H1 (cell line): ENCODE measurements at regions not wholly inside any gene's neighbourhood (a gene's known extent, or its start where the extent isn't known, plus 50 kb on each side); places are given as distances from the start of the nearest gene placed in this dataset.

Experiments
- CTCF ChIA-PET: fragments of 300-600 bp; sonication (Branson Sonifier 250); formaldehyde crosslinking; loops from one replicate; lab custom pipeline; 2021; ENCODE audit not compliant: partially characterized antibody; lab: Charles Lee
- POLR2A ChIA-PET: fragments of 300-600 bp; sonication (Branson Sonifier 250); formaldehyde crosslinking; loops from one replicate; lab custom pipeline; 2021; ENCODE audit warnings: inconsistent platforms; ENCODE audit not compliant: partially characterized antibody; lab: Charles Lee
- DNase-seq, 2 experiments: peaks; one replicate each; pipeline versions ENCODE4 v3.0.0 to v3.0.0-alpha.2; 2010 to 2022; ENCODE audit warnings: low spot score in 2 of 2, low read depth in 1 of 2, mixed read lengths in 1 of 2
- FAIRE-seq: peaks from 2 replicates; lab custom pipeline; 2011; peaks lifted over from hg19 to GRCh38; lab: Jason Lieb, UNC
- H2AFZ ChIP-seq: 2 replicates; pipeline ENCODE4 v1.8.1; 2012; ENCODE audit warnings: low read length, inconsistent platforms
- H2AK5ac ChIP-seq: 2 replicates; pipeline ENCODE4 v1.6.1; 2013; ENCODE audit warnings: low read depth, low read length
- H2BK120ac ChIP-seq: replicated peaks from 2 replicates; pipeline ENCODE3; 2013; ENCODE audit warnings: low read depth, low read length, inconsistent platforms
- H2BK12ac ChIP-seq: 2 replicates; pipeline ENCODE4 v1.6.1; 2013; ENCODE audit warnings: low read depth, low read length
- H2BK15ac ChIP-seq: 2 replicates; pipeline ENCODE4 v1.6.1; 2013; ENCODE audit warnings: low read length
- H2BK20ac ChIP-seq: 2 replicates; pipeline ENCODE4 v1.6.1; 2013; ENCODE audit warnings: low read length
- H2BK5ac ChIP-seq: 2 replicates; pipeline ENCODE4 v1.6.1; 2013; ENCODE audit warnings: low read depth, low read length
- H3K14ac ChIP-seq: 2 replicates; pipeline ENCODE4 v1.6.1; 2013; ENCODE audit warnings: inconsistent platforms; ENCODE audit not compliant: insufficient read length
- H3K18ac ChIP-seq: 2 replicates; pipeline ENCODE4 v1.6.1; 2013; ENCODE audit warnings: low read length; ENCODE audit errors: extremely low read depth
- H3K23ac ChIP-seq: 2 replicates; pipeline ENCODE4 v1.6.1; 2013; ENCODE audit warnings: inconsistent platforms; ENCODE audit not compliant: insufficient read length
- H3K23me2 ChIP-seq: 2 replicates; pipeline ENCODE4 v1.6.1; 2013; ENCODE audit warnings: low read depth, low read length
- H3K27ac ChIP-seq: 2 replicates; pipeline ENCODE4 v1.6.1; 2011; ENCODE audit warnings: low read depth, low read length, inconsistent platforms
- H3K27me3 ChIP-seq, 4 experiments: replicated peaks in 1 of 4; 1 replicate in 1 of 4; 2 replicates in 3 of 4; pipeline versions ENCODE4 v1.6.1 to v1.8.1; 2011 to 2013; ENCODE audit warnings: low read length in 3 of 4, mild to moderate bottlenecking in 3 of 4, inconsistent platforms in 2 of 4, mixed read lengths in 2 of 4, moderate library complexity in 1 of 4; ENCODE audit not compliant: control insufficient read depth in 3 of 4, insufficient read depth in 3 of 4; ENCODE audit errors: extremely low read depth in 1 of 4
- H3K36me3 ChIP-seq, 4 experiments: 2 replicates each; pipeline versions ENCODE4 v1.6.1 to v1.8.1; 2011 to 2013; ENCODE audit warnings: mild to moderate bottlenecking in 4 of 4, low read length in 3 of 4, moderate library complexity in 2 of 4, control low read depth in 1 of 4, inconsistent platforms in 1 of 4; ENCODE audit not compliant: insufficient read depth in 4 of 4, control insufficient read depth in 2 of 4
- H3K4ac ChIP-seq: replicated peaks from 2 replicates; pipeline ENCODE3; 2013; ENCODE audit warnings: low read length, low read depth, mixed read lengths, inconsistent platforms; ENCODE audit not compliant: insufficient read length
- H3K4me1 ChIP-seq, 4 experiments: replicated peaks in 1 of 4; 1 replicate in 1 of 4; 2 replicates in 3 of 4; pipeline versions ENCODE4 v1.6.1 to v1.8.1; 2011 to 2013; ENCODE audit warnings: low read length in 3 of 4, inconsistent platforms in 2 of 4, mixed read lengths in 1 of 4; ENCODE audit not compliant: insufficient read depth in 4 of 4, control insufficient read depth in 3 of 4
- H3K4me2 ChIP-seq, 2 experiments: 2 replicates each; pipeline versions ENCODE4 v1.6.1 to v1.8.1; 2011 to 2013; ENCODE audit warnings: low read depth in 2 of 2, low read length in 2 of 2, control low read depth in 1 of 2, inconsistent platforms in 1 of 2, mild to moderate bottlenecking in 1 of 2; ENCODE audit not compliant: insufficient read depth in 1 of 2
- H3K4me3 ChIP-seq, 4 experiments: fragments of 200-600, 300-600 bp in 1 of 4; sonication (generic), shearing (Covaris generic), sonication (Bioruptor Twin) in 1 of 4; 2 replicates each; pipeline versions ENCODE4 v1.5.1 to v1.8.1; 2011 to 2016; ENCODE audit warnings: low read length in 4 of 4, low read depth in 3 of 4, control low read depth in 2 of 4, inconsistent platforms in 2 of 4, mild to moderate bottlenecking in 2 of 4, mixed read lengths in 1 of 4, moderate library complexity in 1 of 4; ENCODE audit not compliant: insufficient read depth in 2 of 4; ENCODE audit errors: extremely low read depth in 1 of 4
- H3K56ac ChIP-seq: replicated peaks from 2 replicates; pipeline ENCODE3; 2013; ENCODE audit warnings: low read depth, mild to moderate bottlenecking, mixed read lengths, low read length, inconsistent platforms; ENCODE audit not compliant: insufficient read length
- H3K79me1 ChIP-seq: 2 replicates; pipeline ENCODE4 v1.6.1; 2013; ENCODE audit warnings: low read depth, low read length, control low read depth
- H3K79me2 ChIP-seq, 2 experiments: 2 replicates each; pipeline versions ENCODE4 v1.6.1 to v1.8.1; 2012 to 2013; ENCODE audit warnings: low read length in 2 of 2, mild to moderate bottlenecking in 2 of 2, inconsistent platforms in 1 of 2; ENCODE audit not compliant: insufficient read depth in 2 of 2, control insufficient read depth in 1 of 2
- H3K9ac ChIP-seq, 4 experiments: replicated peaks in 1 of 4; 1 replicate in 1 of 4; 2 replicates in 3 of 4; pipeline versions ENCODE4 v1.6.1 to v1.8.1; 2011 to 2013; ENCODE audit warnings: low read depth in 3 of 4, low read length in 3 of 4, control low read depth in 2 of 4, mild to moderate bottlenecking in 2 of 4, moderate library complexity in 2 of 4, inconsistent platforms in 1 of 4; ENCODE audit errors: extremely low read depth in 1 of 4
- H3K9me3 ChIP-seq, 2 experiments: 2 replicates each; pipeline versions ENCODE4 v1.6.1 to v1.8.1; 2012 to 2013; ENCODE audit warnings: mild to moderate bottlenecking in 2 of 2, moderate library complexity in 2 of 2, control low read depth in 1 of 2, inconsistent platforms in 1 of 2, low read depth in 1 of 2, low read length in 1 of 2, mixed read lengths in 1 of 2; ENCODE audit not compliant: insufficient read depth in 2 of 2
- H4K20me1 ChIP-seq, 2 experiments: replicated peaks in 1 of 2; 2 replicates each; pipeline versions ENCODE3 to v1.8.1; 2011 to 2013; ENCODE audit warnings: inconsistent platforms in 2 of 2, low read length in 2 of 2, mild to moderate bottlenecking in 1 of 2; ENCODE audit not compliant: insufficient read depth in 2 of 2, control insufficient read depth in 1 of 2
- H4K5ac ChIP-seq: 2 replicates; pipeline ENCODE4 v1.6.1; 2013; ENCODE audit warnings: low read length, low read depth, mixed read lengths, inconsistent platforms; ENCODE audit not compliant: insufficient read length
- H4K8ac ChIP-seq: 2 replicates; pipeline ENCODE4 v1.8.0; 2013; ENCODE audit warnings: mild to moderate bottlenecking, moderate library complexity, low read length, inconsistent platforms; ENCODE audit not compliant: insufficient read depth; ENCODE audit errors: extremely low read depth
- H4K91ac ChIP-seq: replicated peaks from 2 replicates; pipeline ENCODE3; 2013; ENCODE audit warnings: low read length, mixed read lengths, inconsistent platforms; ENCODE audit not compliant: insufficient read length
- CREB1 ChIP-seq: IDR thresholded peaks from 2 replicates; pipeline ENCODE4 v1.6.1; 2012; ENCODE audit warnings: inconsistent platforms
- CTCF ChIP-seq, 3 experiments: IDR thresholded peaks; 1 replicate in 2 of 3; 2 replicates in 1 of 3; pipeline versions ENCODE4 v1.5.1 to v1.6.1; 2011; ENCODE audit warnings: low read length in 3 of 3, mild to moderate bottlenecking in 3 of 3, inconsistent platforms in 2 of 3, low read depth in 1 of 3, moderate library complexity in 1 of 3; ENCODE audit not compliant: insufficient read depth in 1 of 3; ENCODE audit errors: control extremely low read depth in 1 of 3
- E2F6 ChIP-seq: IDR thresholded peaks from 2 replicates; pipeline ENCODE4 v1.6.1; 2012; ENCODE audit warnings: inconsistent platforms
- RNF2 ChIP-seq: fragments of 200-900, 300-1000 bp; sonication (generic); IDR thresholded peaks from 2 replicates; pipeline ENCODE4 v1.7.1; 2016; ENCODE audit warnings: borderline replicate concordance, low read depth, mild to moderate bottlenecking, antibody characterized with exemption, low read length; ENCODE audit not compliant: poor library complexity, severe bottlenecking; ENCODE audit errors: missing control alignments
- TEAD4 ChIP-seq: IDR thresholded peaks from 2 replicates; pipeline ENCODE4 v1.6.1; 2012; ENCODE audit warnings: low read depth, low read length, inconsistent platforms, mixed read lengths
- YY1 ChIP-seq: IDR thresholded peaks from 2 replicates; pipeline ENCODE4 v1.6.1; 2011; ENCODE audit warnings: low read depth, mild to moderate bottlenecking, low read length
- ZNF274 ChIP-seq: IDR thresholded peaks from 2 replicates; pipeline ENCODE4 v1.7.0; 2012; ENCODE audit warnings: low read length, borderline replicate concordance; ENCODE audit errors: extremely low read depth

GRCh38 chr2:124996406-124996805, 971.3 kb downstream of the CNTNAP5 start:
- no peak overlapping the region for H2BK12ac ChIP-seq
- no peaks in the 10 kb centered on the region for H3K79me1 ChIP-seq
- H3K18ac ChIP-seq = no peak overlapping the region; the same call in 1 of the 2 replicates
- peak overlapping the region in 1 of 4 experiments; percentile 2; a peak in 1 of 8 replicates for H3K4me3 ChIP-seq
- CTCF ChIA-PET = no interaction called here
- FAIRE-seq (no peak), DNase-seq (no peak)
- no peak overlapping the region for H2BK15ac ChIP-seq
- no peak overlapping the region; the same call in 1 of the 2 replicates for H3K27ac ChIP-seq
- no peaks in the 10 kb centered on the region; the same call in 1 of the 2 replicates for H3K23me2 ChIP-seq
- H3K27me3 ChIP-seq = no peaks in the 10 kb centered on the region
- H3K56ac ChIP-seq = no peak overlapping the region
- H3K9ac ChIP-seq = no peak overlapping the region
- H4K91ac ChIP-seq = no peak overlapping the region
- peaks cover 0 to 2% (median 0%) of the 10 kb centered on the region in 4 experiments; a peak in 2 of 8 replicates for H3K36me3 ChIP-seq
- no peak overlapping the region for H4K8ac ChIP-seq
- H3K79me2 ChIP-seq = no peaks in the 10 kb centered on the region
- H3K4ac ChIP-seq = no peak overlapping the region
- H3K4me2 ChIP-seq = peak overlapping the region; percentile 12 to 29; a peak in 2 of 4 replicates
- H3K9me3 ChIP-seq = 0 out of 4 replicates have a peak, but pooled peaks cover 0 to 3% of the 10 kb centered on the region in 2 experiments
- H2BK120ac ChIP-seq = no peak overlapping the region
- no peak overlapping the region for H2AK5ac ChIP-seq
- no peak overlapping the region for H2BK20ac ChIP-seq
- H3K4me1 ChIP-seq = peaks cover 5 to 29% (median 19%) of the 10 kb centered on the region in 4 experiments; a peak in 4 of 7 replicates
- H3K23ac ChIP-seq = no peak overlapping the region
- H2BK5ac ChIP-seq = peak overlapping the region; percentile 90; the same call in 1 of the 2 replicates
- no peaks in the 10 kb centered on the region for H4K20me1 ChIP-seq
- no peak overlapping the region for H3K14ac ChIP-seq
- H4K5ac ChIP-seq = peak overlapping the region; percentile 98
- TF ChIP-seq TEAD4 (peak; percentile 71), CREB1 (no peak), ZNF274 (no peak), E2F6 (no peak), CTCF (IDR thresholded peaks at IDR 0.05; ENCODE audit: control extremely low read depth in 1 of 3, insufficient read depth in 1 of 3, low read depth in 1 of 3, low read length in 3 of 3) (no peak), RNF2 (no peak), YY1 (no peak)
- TF ChIP-seq, all 59 proteins: peak for 1
- POLR2A ChIA-PET = interaction anchor here (0.9 kb wide), 1 partner anchor 10 kb away, joined by 3 read pairs; no protein-coding TSS in a partner anchor
- no peak overlapping the region for H2AFZ ChIP-seq
